Bone marrow (tissue), 2 donors: ENCODE measurements at regions not wholly inside any gene's neighbourhood (a gene's known extent, or its start where the extent isn't known, plus 50 kb on each side); places are given as distances from the start of the nearest gene placed in this dataset.
"Not testable (repeated sequence)": the region's sequence is repeated elsewhere in the genome, so short reads cannot be mapped to it uniquely, and the experiment has no call there.

Experiments
- DNase-seq, 2 donors: peaks; one replicate each; lab custom pipeline; 2025; lab: John Stamatoyannopoulos, UW

- DNase-seq, result peak; percentile 66 to 85
These were observed 85.2 kb upstream of the NDUFV2 start for GRCh38 chr18:9017167-9017904.

- peak in 1 of 2 donors; percentile 13 for DNase-seq
These were observed 84.6 kb upstream of the NDUFV2 start for GRCh38 chr18:9017905-9018227.

GRCh38 chr18:9019135-9019534 lies 83.4 kb upstream of the NDUFV2 start:
- no peak for DNase-seq

- DNase-seq, result no peak
These were observed 82.3 kb upstream of the NDUFV2 start for GRCh38 chr18:9020221-9020620.

GRCh38 chr18:9021458-9021857 lies 81.0 kb upstream of the NDUFV2 start:
- no peak for DNase-seq

- DNase-seq, result no peak
These were observed 79.9 kb upstream of the NDUFV2 start for GRCh38 chr18:9022397-9023155.

- not testable (repeated sequence) for DNase-seq
These were observed 78.4 kb upstream of the NDUFV2 start for GRCh38 chr18:9024031-9024646.

GRCh38 chr18:9025091-9025838 lies 77.2 kb upstream of the NDUFV2 start:
- DNase-seq, result no peak

- no peak for DNase-seq
These were observed 73.4 kb upstream of the NDUFV2 start for GRCh38 chr18:9029131-9029530.

GRCh38 chr18:9032519-9032918 lies 70.0 kb upstream of the NDUFV2 start:
- DNase-seq, result no peak

- DNase-seq, result no peak
These were observed 64.1 kb upstream of the NDUFV2 start for GRCh38 chr18:9038277-9038871.

GRCh38 chr18:9039441-9040071 lies 62.9 kb upstream of the NDUFV2 start:
- DNase-seq, result no peak

GRCh38 chr18:9042766-9043481 lies 59.6 kb upstream of the NDUFV2 start:
- no peak for DNase-seq

- DNase-seq, result no peak
These were observed 58.9 kb upstream of the NDUFV2 start for GRCh38 chr18:9043581-9043980.

GRCh38 chr18:9047715-9048114 lies 54.8 kb upstream of the NDUFV2 start:
- DNase-seq, result no peak

- DNase-seq, result no peak
These were observed 54.3 kb upstream of the NDUFV2 start for GRCh38 chr18:9048236-9048635.

- no peak for DNase-seq
These were observed 53.5 kb upstream of the NDUFV2 start for GRCh38 chr18:9048808-9049494.

GRCh38 chr18:9049495-9049809 lies 53.0 kb upstream of the NDUFV2 start:
- no peak for DNase-seq

- DNase-seq, result not testable (repeated sequence)
These were observed 51.7 kb upstream of the NDUFV2 start for GRCh38 chr18:9050628-9051284.
